ENCODE measurements at regions not wholly inside any gene's neighbourhood (a gene's known extent, or its start where the extent isn't known, plus 50 kb on each side); places are given as distances from the start of the nearest gene placed in this dataset.

DNA sequence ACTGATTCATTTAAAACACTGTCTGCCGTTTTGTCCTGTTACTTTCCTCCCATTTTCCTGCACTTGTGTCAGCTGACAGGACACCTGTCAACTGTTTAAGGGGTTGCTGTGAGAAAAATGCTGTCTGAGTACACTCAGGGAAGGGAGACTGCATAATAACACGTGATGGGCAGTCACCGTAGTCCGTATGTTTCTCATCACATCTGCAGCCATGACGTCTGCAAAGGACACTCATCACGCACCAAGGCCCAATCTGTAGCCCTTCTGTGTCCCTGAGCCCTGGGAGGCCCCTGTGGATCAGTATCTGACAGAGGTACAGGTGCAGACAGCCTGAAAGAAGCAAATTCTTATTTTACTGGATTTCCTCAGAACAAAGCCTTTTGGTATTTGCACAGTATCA lies 396.3 kb downstream of the YTHDC2 start:
- TF ChIP-seq, protein P1, sequence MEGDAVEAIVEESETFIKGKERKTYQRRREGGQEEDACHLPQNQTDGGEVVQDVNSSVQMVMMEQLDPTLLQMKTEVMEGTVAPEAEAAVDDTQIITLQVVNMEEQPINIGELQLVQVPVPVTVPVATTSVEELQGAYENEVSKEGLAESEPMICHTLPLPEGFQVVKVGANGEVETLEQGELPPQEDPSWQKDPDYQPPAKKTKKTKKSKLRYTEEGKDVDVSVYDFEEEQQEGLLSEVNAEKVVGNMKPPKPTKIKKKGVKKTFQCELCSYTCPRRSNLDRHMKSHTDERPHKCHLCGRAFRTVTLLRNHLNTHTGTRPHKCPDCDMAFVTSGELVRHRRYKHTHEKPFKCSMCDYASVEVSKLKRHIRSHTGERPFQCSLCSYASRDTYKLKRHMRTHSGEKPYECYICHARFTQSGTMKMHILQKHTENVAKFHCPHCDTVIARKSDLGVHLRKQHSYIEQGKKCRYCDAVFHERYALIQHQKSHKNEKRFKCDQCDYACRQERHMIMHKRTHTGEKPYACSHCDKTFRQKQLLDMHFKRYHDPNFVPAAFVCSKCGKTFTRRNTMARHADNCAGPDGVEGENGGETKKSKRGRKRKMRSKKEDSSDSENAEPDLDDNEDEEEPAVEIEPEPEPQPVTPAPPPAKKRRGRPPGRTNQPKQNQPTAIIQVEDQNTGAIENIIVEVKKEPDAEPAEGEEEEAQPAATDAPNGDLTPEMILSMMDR (IDR thresholded peaks at IDR 0.05) = no peak
- no peak for TF ChIP-seq EZH2 (IDR thresholded peaks at IDR 0.05; ENCODE audit: borderline replicate concordance, insufficient read depth, low read depth, low read length, poor library complexity, severe bottlenecking)

Data from B cell (primary cell).